SK-N-SH treated with all-trans-retinoic acid at 6 μM for 48 hours (cell line): ENCODE measurements at regions not wholly inside any gene's neighbourhood (a gene's known extent, or its start where the extent isn't known, plus 50 kb on each side); places are given as distances from the start of the nearest gene placed in this dataset.

ENCODE experiments used
- ATAC-seq: fragments of 200-7000 bp; cut with Tn5 transposase; 3 replicates; pipeline ENCODE4 v1.9.1; 2020; ENCODE audit warnings: mild to moderate bottlenecking, moderate library complexity
- ARNTL ChIP-seq: fragments of 450-650 bp; formaldehyde crosslinking; IDR thresholded peaks from 2 replicates; pipeline ENCODE4 v1.5.0; 2020; ENCODE audit warnings: low read depth, mild to moderate bottlenecking, moderate library complexity, borderline replicate concordance
- BACH2 ChIP-seq: fragments of 250-450 bp; sonication (Bioruptor Pico); IDR thresholded peaks from 2 replicates; pipeline ENCODE4 v1.9.0; 2021; ENCODE audit warnings: mild to moderate bottlenecking, borderline replicate concordance
- CREB5 ChIP-seq: fragments of 250-450 bp; sonication (Bioruptor Pico); IDR thresholded peaks from 2 replicates; pipeline ENCODE4 v1.5.1; 2020; ENCODE audit warnings: low read depth, mild to moderate bottlenecking, moderate library complexity
- CSDC2 ChIP-seq: fragments of 250-450 bp; sonication (Bioruptor Pico); IDR thresholded peaks from 2 replicates; pipeline ENCODE4 v1.5.0; 2020; ENCODE audit warnings: mild to moderate bottlenecking, moderate library complexity
- ISL1 ChIP-seq: fragments of 250-450 bp; sonication (Bioruptor Pico); IDR thresholded peaks from 2 replicates; pipeline ENCODE4 v2.1.2; 2022; ENCODE audit warnings: mild to moderate bottlenecking, moderate library complexity
- OSR1 ChIP-seq: fragments of 250-450 bp; sonication (Bioruptor Pico); IDR thresholded peaks from 2 replicates; pipeline ENCODE4 v1.8.0; 2022; ENCODE audit warnings: moderate library complexity, mild to moderate bottlenecking, inconsistent platforms
- PATZ1 ChIP-seq: fragments of 250-450 bp; sonication (Bioruptor Pico); IDR thresholded peaks from 2 replicates; pipeline ENCODE4 v1.8.0; 2020; ENCODE audit warnings: mild to moderate bottlenecking, moderate library complexity, borderline replicate concordance
- PPARA ChIP-seq: fragments of 250-450 bp; sonication (Bioruptor Pico); IDR thresholded peaks from 2 replicates; pipeline ENCODE4 v1.5.0; 2020; ENCODE audit warnings: mild to moderate bottlenecking, borderline replicate concordance
- RARB ChIP-seq: fragments of 250-450 bp; sonication (Bioruptor Pico); IDR thresholded peaks from 2 replicates; pipeline ENCODE4 v1.8.0; 2021; ENCODE audit warnings: mild to moderate bottlenecking, moderate library complexity
- SNAI2 ChIP-seq: fragments of 250-450 bp; sonication (Bioruptor Pico); IDR thresholded peaks from 2 replicates; pipeline ENCODE4 v1.5.0; 2020; ENCODE audit warnings: mild to moderate bottlenecking, moderate library complexity
- TOX ChIP-seq: fragments of 250-450 bp; sonication (Bioruptor Pico); IDR thresholded peaks from 2 replicates; pipeline ENCODE4 v1.8.0; 2021; ENCODE audit warnings: mild to moderate bottlenecking, moderate library complexity, borderline replicate concordance
- TSHZ2 ChIP-seq: fragments of 250-450 bp; sonication (Bioruptor Pico); IDR thresholded peaks from 2 replicates; pipeline ENCODE4 v1.5.0; 2020; ENCODE audit warnings: mild to moderate bottlenecking, moderate library complexity
- ZC3H10 ChIP-seq: fragments of 250-450 bp; sonication (Bioruptor Pico); IDR thresholded peaks from 2 replicates; pipeline ENCODE4 v1.5.1; 2021; ENCODE audit warnings: mild to moderate bottlenecking, moderate library complexity
- ZFP3 ChIP-seq: fragments of 250-450 bp; sonication (Bioruptor Pico); IDR thresholded peaks from 2 replicates; pipeline ENCODE4 v1.5.0; 2020; ENCODE audit warnings: mild to moderate bottlenecking, moderate library complexity
- ZFP30 ChIP-seq: fragments of 450-650 bp; formaldehyde crosslinking; IDR thresholded peaks from 2 replicates; pipeline ENCODE4 v1.5.0; 2022; ENCODE audit warnings: mild to moderate bottlenecking, moderate library complexity
- ZNF565 ChIP-seq: fragments of 450-650 bp; formaldehyde crosslinking; conservative IDR thresholded peaks from 2 replicates; pipeline ENCODE4 v1.5.0; 2020; ENCODE audit warnings: low read depth, mild to moderate bottlenecking, moderate library complexity
- ZNF8 ChIP-seq: fragments of 450-650 bp; formaldehyde crosslinking; IDR thresholded peaks from 2 replicates; pipeline ENCODE4 v1.5.0; 2020; ENCODE audit warnings: mild to moderate bottlenecking, moderate library complexity
- TF ChIP-seq, protein P1 (sequence below): fragments of 250-450 bp; sonication (Bioruptor Pico); IDR thresholded peaks from 2 replicates; pipeline ENCODE4 v1.8.0; 2021; ENCODE audit warnings: low read depth, mild to moderate bottlenecking, moderate library complexity, borderline replicate concordance
- TF ChIP-seq, protein P2 (sequence below): fragments of 250-450 bp; sonication (Bioruptor Pico); IDR thresholded peaks from 2 replicates; pipeline ENCODE4 v1.5.1; 2021; ENCODE audit warnings: mild to moderate bottlenecking, moderate library complexity

DNA sequence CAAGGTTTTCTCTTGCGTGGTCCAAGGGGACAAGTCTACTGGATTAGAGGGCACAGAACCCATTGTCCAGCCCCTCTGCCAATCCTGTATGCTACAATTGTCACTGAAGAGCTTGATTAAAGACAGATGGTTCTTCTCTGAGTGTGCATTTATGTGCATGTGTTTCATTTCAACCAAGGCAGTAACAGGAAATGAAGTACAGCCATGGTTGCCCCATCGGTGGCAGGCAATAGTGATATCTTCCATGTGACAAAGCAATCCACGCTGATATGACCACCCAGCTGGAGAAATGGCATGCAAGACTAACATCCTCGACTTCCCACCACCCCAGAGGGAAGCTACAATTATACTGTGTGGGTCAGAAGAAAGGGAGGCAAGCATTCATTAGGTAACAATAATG lies 85.5 kb downstream of the UNC5CL start:
- no peak for TF ChIP-seq CREB5 (CRISPR knock-in tag)
- TF ChIP-seq ZFP30 (CRISPR knock-in tag): no peak
- TF ChIP-seq, protein P1, sequence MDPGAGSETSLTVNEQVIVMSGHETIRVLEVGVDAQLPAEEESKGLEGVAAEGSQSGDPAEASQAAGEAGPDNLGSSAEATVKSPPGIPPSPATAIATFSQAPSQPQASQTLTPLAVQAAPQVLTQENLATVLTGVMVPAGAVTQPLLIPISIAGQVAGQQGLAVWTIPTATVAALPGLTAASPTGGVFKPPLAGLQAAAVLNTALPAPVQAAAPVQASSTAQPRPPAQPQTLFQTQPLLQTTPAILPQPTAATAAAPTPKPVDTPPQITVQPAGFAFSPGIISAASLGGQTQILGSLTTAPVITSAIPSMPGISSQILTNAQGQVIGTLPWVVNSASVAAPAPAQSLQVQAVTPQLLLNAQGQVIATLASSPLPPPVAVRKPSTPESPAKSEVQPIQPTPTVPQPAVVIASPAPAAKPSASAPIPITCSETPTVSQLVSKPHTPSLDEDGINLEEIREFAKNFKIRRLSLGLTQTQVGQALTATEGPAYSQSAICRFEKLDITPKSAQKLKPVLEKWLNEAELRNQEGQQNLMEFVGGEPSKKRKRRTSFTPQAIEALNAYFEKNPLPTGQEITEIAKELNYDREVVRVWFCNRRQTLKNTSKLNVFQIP: no peak
- no peak for TF ChIP-seq PPARA (CRISPR knock-in tag)
- TF ChIP-seq, protein P2, sequence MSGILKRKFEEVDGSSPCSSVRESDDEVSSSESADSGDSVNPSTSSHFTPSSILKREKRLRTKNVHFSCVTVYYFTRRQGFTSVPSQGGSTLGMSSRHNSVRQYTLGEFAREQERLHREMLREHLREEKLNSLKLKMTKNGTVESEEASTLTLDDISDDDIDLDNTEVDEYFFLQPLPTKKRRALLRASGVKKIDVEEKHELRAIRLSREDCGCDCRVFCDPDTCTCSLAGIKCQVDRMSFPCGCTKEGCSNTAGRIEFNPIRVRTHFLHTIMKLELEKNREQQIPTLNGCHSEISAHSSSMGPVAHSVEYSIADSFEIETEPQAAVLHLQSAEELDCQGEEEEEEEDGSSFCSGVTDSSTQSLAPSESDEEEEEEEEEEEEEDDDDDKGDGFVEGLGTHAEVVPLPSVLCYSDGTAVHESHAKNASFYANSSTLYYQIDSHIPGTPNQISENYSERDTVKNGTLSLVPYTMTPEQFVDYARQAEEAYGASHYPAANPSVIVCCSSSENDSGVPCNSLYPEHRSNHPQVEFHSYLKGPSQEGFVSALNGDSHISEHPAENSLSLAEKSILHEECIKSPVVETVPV (CRISPR knock-in tag): no peak
- no peak for TF ChIP-seq ZFP3 (CRISPR knock-in tag)
- no peak for TF ChIP-seq ZNF8 (CRISPR knock-in tag)
- no peak for TF ChIP-seq TOX (CRISPR knock-in tag)
- no peak for TF ChIP-seq ISL1 (CRISPR knock-in tag)
- no peak for TF ChIP-seq SNAI2
- no peak for TF ChIP-seq BACH2 (CRISPR knock-in tag)
- no peak for TF ChIP-seq ZNF565 (CRISPR knock-in tag)
- no peak for TF ChIP-seq ARNTL
- no peak for TF ChIP-seq RARB (CRISPR knock-in tag)
- ATAC-seq: no peak

DNA sequence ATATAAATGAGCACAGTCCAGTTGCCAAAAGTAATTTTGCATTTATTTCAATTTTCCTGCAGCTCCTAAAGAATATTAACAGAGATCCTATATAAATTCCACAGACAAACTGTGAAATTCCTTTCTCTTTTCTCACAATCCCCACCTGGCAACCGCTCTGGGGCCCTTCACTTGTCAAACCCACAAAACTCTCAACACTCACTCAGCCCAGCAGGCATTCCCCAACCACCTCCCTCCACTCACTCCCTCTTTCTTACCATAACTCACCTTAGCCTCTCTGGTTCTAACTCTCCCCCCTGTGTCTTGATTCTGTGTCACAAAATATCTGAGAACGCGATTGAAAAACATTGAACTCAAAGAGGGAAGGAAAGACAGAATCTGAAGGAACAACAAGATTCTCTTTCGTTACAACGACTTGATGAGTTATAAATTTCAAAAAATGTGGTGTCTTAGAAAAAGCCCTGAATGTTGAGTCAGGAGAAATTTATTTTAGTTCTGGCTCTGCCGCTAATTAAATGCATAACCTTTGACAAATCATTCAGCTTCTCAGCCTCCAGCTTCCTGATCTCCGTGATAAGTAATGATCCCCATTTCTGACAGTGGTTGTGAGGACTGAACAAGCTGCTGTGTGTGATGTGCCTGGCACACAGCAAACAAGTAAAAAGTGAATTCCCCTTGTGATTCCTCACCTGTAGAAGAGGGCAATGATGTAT lies 87.9 kb downstream of the UNC5CL start:
- TF ChIP-seq PATZ1 (no peak), TSHZ2 (CRISPR knock-in tag) (no peak), ZNF8 (CRISPR knock-in tag) (no peak), RARB (CRISPR knock-in tag) (no peak), ZNF565 (CRISPR knock-in tag) (no peak), OSR1 (CRISPR knock-in tag) (no peak), ZFP3 (CRISPR knock-in tag) (no peak), CSDC2 (no peak), PPARA (CRISPR knock-in tag) (no peak), CREB5 (CRISPR knock-in tag) (no peak), ISL1 (CRISPR knock-in tag) (no peak), SNAI2 (no peak), ZC3H10 (CRISPR knock-in tag) (no peak)
- TF ChIP-seq, protein P1: no peak
- TF ChIP-seq, all 23 proteins: peak for 0
- ATAC-seq: peak; percentile 50
